Lower lobe of right lung (tissue), 2 donors: ENCODE measurements at regions not wholly inside any gene's neighbourhood (a gene's known extent, or its start where the extent isn't known, plus 50 kb on each side); places are given as distances from the start of the nearest gene placed in this dataset.

ENCODE experiments used
- ATAC-seq, 2 donors: fragments of 200-7000 bp; cut with Tn5 transposase; one replicate each; pipeline ENCODE4 v1.9.1; 2020 to 2022; ENCODE audit warnings: mild to moderate bottlenecking in 2 of 2, moderate library complexity in 2 of 2
- DNase-seq: peaks from one replicate; pipeline ENCODE4 v3.0.0-alpha.2; 2020
- H3K27ac ChIP-seq: fragments of 200-600 bp; one replicate; pipeline ENCODE4 v1.8.0; 2022
- H3K27me3 ChIP-seq: fragments of 200-600 bp; one replicate; pipeline ENCODE4 v1.8.0; 2022; ENCODE audit warnings: low read depth
- H3K36me3 ChIP-seq: fragments of 200-600 bp; one replicate; pipeline ENCODE4 v1.8.0; 2022; ENCODE audit warnings: mild to moderate bottlenecking
- H3K4me1 ChIP-seq: fragments of 200-600 bp; one replicate; pipeline ENCODE4 v1.8.0; 2022
- H3K4me3 ChIP-seq: fragments of 200-600 bp; one replicate; pipeline ENCODE4 v1.8.0; 2022; ENCODE audit warnings: mild to moderate bottlenecking
- H3K9me3 ChIP-seq: fragments of 200-600 bp; one replicate; pipeline ENCODE4 v1.8.0; 2022
- CTCF ChIP-seq: fragments of 200-600 bp; IDR thresholded peaks from one replicate; pipeline ENCODE4 v1.8.0; 2022; ENCODE audit warnings: antibody characterized with exemption, mild to moderate bottlenecking
- intact Hi-C: fragments of 100-400 bp; cut with DNase I; formaldehyde crosslinking; loops from one replicate; pipeline ENCODE4 v1.11.0; 2022
- donor health status: DM: no; HTN: yes; CAD: no; lungs with severe emphysema.

- Histone ChIP-seq H3K4me3 (no peak overlapping the region), H3K9me3 (no peaks in the 10 kb centered on the region), H3K36me3 (no peaks in the 10 kb centered on the region), H3K27ac (no peak overlapping the region), H3K4me1 (no peaks in the 10 kb centered on the region), H3K27me3 (no peaks in the 10 kb centered on the region)
- ATAC-seq (no peak), DNase-seq (no peak)
- intact Hi-C loops = no loop called here
- no peak for TF ChIP-seq CTCF
These were observed 218.5 kb upstream of the G2E3 start for GRCh38 chr14:30340495-30340894.

DNA sequence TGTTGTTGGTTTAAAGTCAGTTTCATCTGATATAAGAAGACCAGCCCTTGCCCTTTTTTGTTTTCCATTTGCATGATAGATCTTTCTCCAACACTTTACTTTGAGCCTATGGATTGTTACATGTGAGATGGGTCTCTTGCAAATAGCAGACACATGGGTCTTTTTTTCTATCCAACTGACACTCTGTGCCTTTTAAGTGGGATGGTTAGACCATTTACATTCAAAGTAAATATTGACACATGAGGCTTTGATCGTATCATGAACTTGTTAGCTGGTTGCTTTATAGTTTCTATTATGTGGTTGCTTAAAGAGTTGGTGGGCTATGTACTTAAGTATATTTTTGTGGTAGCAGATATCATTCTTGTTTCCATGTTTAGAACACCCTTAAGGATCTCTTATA is 213.4 kb upstream of the G2E3 start:
- intact Hi-C loops = no loop called here

DNA sequence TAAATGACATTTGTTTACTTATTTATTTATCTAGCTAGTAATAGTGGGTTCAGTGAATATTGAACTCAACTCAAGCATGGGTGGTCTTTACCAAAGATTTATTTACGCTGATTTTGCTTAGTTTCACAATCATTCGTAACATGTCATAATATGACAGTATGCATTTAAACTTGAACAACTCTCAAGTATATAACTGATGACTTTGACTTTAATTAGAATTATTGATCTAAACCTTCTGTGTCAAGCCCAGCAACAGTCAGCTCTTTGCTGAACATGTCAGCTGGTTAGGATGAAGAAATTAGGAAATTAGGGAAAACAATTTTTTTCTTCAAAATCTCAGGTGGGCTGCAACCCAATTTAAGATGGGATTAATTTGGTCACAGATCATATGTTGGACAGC is 210.5 kb upstream of the G2E3 start:
- H3K27me3 ChIP-seq = no peaks in the 10 kb centered on the region
- TF ChIP-seq CTCF = no peak
- no peaks in the 10 kb centered on the region for H3K36me3 ChIP-seq
- ATAC-seq (no peak), DNase-seq (no peak)
- intact Hi-C loops = no loop called here
- H3K4me1 ChIP-seq = no peaks in the 10 kb centered on the region
- no peaks in the 10 kb centered on the region for H3K9me3 ChIP-seq
- H3K27ac ChIP-seq = no peak overlapping the region
- no peak overlapping the region for H3K4me3 ChIP-seq

More for the DNA sequence above, 213.4 kb upstream of the G2E3 start:
- Histone ChIP-seq H3K9me3 (no peaks in the 10 kb centered on the region), H3K4me1 (no peaks in the 10 kb centered on the region), H3K27me3 (no peaks in the 10 kb centered on the region), H3K4me3 (no peak overlapping the region), H3K36me3 (no peaks in the 10 kb centered on the region), H3K27ac (no peak overlapping the region)
- TF ChIP-seq CTCF = no peak
- ATAC-seq = no peak
- DNase-seq = no peak

GRCh38 chr14:30349520-30349919 is 209.4 kb upstream of the G2E3 start:
- no peak for DNase-seq
- H3K4me3 ChIP-seq = no peak overlapping the region
- no peaks in the 10 kb centered on the region for H3K27me3 ChIP-seq
- no peaks in the 10 kb centered on the region for H3K4me1 ChIP-seq
- H3K36me3 ChIP-seq = no peaks in the 10 kb centered on the region
- intact Hi-C loops = no loop called here
- no peak for ATAC-seq
- no peak for TF ChIP-seq CTCF
- H3K27ac ChIP-seq = no peak overlapping the region
- H3K9me3 ChIP-seq = no peaks in the 10 kb centered on the region

DNA sequence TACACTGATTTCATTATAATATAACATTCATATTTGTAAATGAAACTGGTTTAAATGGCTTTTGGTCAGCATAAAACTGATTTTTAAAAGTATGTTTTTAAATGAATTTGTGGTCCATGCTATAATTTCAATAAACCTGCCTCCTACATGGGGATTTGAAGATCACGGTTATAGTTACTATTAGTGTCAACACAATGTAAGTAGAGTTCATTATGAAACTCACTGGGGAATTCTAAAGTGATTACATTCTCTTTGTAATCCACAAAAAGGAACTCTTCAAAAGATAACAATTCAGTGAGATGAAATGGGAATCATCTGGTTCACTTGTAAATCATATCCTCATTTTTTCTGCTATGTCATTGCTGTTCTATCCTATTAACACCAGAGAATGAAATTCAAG is 204.5 kb upstream of the G2E3 start:
- no peaks in the 10 kb centered on the region for H3K9me3 ChIP-seq
- H3K27ac ChIP-seq = no peak overlapping the region
- intact Hi-C loops = no loop called here
- DNase-seq (no peak), ATAC-seq (no peak)
- H3K27me3 ChIP-seq = no peaks in the 10 kb centered on the region
- H3K36me3 ChIP-seq = no peaks in the 10 kb centered on the region
- H3K4me1 ChIP-seq = no peaks in the 10 kb centered on the region
- no peak for TF ChIP-seq CTCF
- H3K4me3 ChIP-seq = no peak overlapping the region

DNA sequence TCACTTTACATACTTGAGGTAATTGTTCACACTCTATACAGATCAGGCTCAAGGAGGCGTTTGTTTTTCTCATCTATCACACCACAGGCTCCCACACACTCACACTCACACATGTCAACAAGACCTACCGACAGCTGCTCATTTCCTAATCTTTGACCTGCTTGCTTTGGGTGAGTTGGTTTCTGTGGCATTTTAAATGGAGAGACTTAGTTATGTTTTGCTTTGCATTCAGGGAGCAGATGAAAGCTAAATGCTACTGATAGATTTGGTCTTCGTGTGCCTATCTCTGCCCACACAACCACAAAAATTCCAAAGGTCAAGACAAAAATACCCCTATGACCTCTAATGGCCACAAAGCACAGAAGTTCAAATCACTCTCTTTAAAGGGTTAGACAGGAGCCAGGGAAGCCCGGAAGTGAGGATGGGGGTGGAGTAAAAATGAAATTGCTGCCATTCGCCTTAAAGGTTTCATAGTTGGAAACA is 203.5 kb upstream of the G2E3 start:
- ATAC-seq = no peak

More for the DNA sequence above, 203.5 kb upstream of the G2E3 start:
- no peak for TF ChIP-seq CTCF
- no peaks in the 10 kb centered on the region for H3K36me3 ChIP-seq
- H3K4me1 ChIP-seq = no peaks in the 10 kb centered on the region
- no peaks in the 10 kb centered on the region for H3K27me3 ChIP-seq
- DNase-seq = no peak
- no peaks in the 10 kb centered on the region for H3K9me3 ChIP-seq
- no peak overlapping the region for H3K27ac ChIP-seq
- no peak overlapping the region for H3K4me3 ChIP-seq
- intact Hi-C loops = no loop called here
